RKO (cell line): ENCODE measurements at regions not wholly inside any gene's neighbourhood (a gene's known extent, or its start where the extent isn't known, plus 50 kb on each side); places are given as distances from the start of the nearest gene placed in this dataset.
"Not testable (repeated sequence)": the region's sequence is repeated elsewhere in the genome, so short reads cannot be mapped to it uniquely, and the experiment has no call there.

ENCODE experiments used
- DNase-seq: peaks from one replicate; pipeline ENCODE4 v3.0.0-alpha.2; 2016; ENCODE audit warnings: low spot score

DNA sequence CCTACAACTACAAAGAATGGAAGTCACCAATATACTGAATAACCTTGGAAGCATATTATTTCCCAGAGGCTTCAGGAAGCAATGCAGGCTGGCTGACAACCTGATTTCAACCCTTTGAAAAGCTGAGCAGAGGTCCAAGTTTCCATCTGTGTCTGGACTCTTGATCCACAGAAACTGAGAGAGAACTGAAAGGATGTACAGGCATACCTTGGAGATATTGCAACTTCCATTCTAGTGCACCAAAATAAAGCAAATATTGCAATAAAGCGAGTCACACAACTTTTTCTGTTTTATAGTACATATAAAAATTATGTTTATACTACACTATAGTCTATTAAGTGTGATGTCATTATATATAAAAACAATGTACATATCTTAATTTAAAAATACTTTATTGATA is 85.3 kb downstream of the TYW3 start:
- DNase-seq, result no peak

DNA sequence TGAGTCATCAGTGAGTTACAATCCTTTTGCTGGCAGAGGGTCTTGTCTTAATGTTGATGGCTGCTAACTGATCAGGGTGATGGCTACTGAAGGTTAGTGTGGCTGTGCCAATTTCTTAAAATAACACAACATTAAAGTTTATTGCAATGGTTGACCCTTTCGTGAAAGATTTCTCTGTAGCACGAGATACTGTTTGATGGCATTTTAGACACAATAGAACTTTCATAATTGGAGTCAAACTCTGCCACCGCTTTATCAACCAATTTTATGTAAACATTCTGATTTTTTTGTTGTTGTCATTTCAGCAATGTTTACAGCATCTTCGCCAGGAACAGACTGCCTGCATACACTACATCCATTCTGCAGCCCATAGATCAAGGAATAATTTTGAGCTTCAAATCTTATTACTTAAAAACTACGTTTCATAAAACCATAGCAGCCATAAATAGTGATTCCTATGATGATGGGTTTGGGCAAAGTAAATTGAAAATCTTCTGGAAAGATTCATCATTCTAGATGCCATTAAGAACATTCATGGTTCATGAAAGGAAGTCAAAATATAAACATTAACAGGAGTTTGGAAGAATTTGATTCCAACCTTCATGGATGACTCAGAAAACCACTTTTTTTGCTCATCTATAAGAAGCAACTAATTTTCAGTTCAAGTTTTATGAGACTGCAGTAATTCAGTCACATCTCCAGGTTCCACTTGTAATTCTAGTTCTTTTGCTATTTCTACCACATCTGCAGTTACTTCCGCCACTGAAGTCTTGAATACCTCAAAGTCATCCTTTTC is 85.9 kb downstream of the TYW3 start:
- no peak for DNase-seq

DNA sequence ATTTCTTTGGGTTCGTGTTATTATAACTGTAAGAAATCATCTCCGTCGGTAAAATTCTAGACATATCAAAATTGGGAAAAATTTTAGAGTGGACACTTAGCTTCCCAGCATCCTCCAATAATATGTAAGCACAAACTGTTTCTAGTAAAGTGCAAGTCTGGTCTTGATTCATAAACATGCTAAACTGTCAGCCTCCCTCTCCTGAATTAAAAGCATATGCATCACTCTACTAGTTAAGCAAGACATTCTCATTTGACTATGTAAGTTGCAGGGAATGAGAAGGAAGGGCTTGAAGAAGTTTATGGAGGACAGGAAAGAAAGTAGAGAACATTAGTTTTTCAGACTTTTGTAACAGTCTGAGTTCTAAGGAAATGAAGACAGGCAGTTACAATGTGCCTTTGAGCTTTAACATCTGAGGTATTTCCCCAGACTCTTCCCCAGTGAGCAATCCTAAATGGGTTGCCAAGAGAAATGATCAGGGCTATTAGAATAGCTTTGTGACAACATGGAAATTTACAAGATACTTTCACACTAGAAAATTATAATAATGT is 90.0 kb downstream of the TYW3 start:
- DNase-seq, result no peak

DNA sequence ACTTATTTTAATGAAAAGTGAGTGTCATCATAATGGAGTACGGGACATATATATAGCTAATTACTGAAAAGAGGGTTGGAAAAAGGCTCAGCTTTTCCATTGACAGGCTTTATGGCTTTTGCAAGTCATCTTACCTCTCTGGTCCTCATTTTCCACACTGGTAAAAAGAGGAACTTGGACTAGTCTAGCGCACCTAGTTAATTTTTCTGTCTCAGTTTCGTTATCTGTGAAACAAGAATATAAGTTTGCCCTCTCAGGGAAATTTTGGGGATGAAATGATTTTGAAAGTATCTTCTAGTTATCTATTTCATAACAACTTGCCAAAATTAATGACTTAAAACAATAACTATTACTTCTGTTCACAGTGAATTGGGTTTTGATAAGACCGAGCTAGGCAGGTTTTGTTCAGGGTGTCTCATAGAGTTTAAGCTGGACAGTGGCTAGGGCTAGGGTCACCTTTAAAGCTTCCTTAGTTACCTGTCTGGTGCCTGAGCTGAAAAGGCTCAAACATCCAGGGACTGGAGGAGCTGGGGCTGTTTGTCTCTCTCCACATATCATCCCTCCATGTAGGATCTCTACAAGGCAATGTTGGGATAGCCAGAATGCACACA is 91.7 kb downstream of the TYW3 start:
- no peak for DNase-seq

DNA sequence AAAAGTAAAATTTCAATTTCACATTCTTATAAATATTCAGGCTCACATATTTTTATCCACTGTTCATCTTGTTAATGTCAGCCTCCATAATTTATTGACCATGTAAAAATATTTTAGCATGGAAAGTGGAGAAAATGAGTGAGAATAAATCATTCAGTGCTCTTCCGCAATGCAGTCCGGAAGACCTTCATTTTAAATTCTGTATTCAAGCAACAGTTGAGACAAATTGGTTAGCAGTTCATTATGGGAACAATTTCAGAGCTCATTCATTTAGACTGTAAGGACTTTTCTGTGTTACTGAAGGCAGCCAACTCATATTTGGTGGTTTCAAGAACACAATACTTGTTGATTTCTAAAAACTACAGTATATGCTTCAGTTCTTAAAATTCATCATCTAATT is 97.8 kb downstream of the TYW3 start:
- DNase-seq, result no peak

DNA sequence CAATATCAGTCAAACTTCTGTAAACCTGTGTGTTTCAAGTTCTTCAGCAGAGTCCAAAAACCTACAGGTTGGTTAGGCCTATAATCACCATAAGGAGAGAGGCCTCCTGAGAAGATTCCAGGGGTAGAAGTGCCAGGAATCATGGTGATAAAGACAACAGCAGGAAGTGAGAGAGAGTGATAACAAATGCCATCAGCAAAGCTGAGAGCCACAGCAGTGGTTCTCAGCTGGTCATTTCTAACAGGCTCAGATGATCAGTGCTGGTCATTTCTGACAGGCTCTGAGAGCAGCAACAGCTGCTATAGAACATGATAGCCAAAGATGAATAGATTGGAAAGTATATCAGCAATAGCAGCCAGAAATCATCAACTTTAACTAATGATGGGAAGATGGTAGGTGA is 101.3 kb downstream of the TYW3 start:
- no peak for DNase-seq

DNA sequence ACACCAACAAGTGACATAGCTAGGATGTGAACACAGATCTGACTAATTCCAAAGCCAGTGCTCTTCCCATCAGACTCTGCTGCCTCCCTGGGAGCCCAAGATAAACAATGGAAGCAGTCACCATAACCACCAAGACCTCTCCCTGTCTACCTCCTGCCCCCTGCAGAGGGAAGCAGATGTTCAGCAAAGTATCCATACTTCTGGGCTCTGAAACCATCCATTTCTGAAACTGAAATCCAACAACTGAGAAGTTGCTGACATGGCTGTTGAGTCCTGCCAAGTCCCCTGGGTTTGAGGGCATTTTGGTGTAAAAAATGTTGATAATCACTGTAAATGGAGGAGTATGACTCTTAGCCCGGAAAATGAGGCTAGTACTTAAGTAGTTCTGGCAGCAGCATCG is 102.1 kb downstream of the TYW3 start:
- no peak for DNase-seq

DNA sequence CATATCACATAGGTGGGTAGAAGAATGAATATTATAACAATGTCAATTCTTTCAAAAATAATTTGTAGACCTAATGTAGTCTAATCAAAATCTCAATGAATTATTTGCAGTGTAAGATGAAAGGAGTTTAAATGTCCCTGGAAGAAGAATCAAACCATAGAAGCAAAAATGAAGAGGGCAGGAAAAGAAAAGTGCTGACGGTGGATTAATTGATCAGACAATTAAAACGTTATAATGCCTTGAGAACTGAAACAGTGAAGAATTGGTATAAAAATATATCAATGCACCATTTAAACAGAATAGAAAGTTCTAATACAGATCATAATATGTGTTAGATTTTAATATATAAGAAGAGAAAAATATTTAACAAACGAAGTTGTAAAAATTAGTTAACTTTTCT is 109.8 kb downstream of the TYW3 start:
- no peak for DNase-seq

DNA sequence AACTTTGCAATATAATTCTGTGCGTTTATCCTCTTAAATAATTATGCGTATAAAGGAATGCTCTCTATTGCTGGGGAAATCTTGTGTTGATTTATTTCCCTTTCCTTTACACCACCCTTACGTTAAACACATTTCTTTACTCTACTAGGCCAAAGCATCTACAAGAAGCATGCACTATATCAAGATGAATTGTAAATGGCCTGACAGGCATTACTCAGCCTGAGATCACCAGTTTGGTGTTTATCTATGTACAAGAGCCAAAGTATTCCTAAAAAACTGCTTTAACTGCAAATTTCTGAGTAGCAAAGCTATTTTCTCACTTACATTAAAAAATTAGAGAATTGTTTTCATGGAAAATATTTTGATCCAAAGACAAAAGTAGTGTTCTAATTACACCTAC is 114.8 kb downstream of the TYW3 start:
- peak; percentile 13 for DNase-seq

DNA sequence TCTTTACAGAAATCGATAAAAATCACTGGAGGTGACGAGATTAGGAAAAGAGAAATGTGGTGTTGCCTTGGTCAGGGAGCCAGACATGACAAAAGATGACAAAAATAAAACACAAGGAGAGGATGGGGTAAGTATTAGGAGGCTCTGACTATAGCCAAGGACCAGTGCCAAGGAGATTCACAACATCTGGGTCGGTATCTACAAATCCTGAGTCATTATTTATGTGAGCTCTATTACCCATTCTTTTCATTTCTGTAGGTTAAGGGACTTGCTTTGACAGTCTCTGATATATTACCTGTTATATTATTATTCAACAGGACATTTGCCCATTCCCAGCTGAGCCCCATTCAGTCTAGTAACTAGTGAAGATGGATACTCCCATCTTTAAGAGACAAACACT is 120.8 kb downstream of the TYW3 start:
- DNase-seq, result no peak

DNA sequence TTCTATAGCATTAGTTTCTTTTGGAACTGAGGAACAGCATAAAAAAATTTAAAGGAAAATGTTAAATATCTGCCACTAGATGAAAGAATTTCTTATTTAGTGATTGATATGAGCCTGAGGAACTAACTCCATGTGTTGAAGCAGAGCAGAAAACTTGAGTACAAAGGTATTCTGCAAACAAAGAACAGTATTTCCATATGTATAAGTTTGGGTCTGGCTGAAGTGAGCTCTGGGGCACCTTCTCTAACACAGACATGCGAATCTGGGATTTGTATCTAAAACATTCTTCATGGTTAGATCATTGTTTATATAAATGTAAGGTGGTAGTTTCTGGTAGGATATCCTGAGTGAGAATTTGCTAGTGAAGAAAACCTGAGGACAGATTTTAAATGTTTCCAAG is 123.2 kb downstream of the TYW3 start:
- no peak for DNase-seq

DNA sequence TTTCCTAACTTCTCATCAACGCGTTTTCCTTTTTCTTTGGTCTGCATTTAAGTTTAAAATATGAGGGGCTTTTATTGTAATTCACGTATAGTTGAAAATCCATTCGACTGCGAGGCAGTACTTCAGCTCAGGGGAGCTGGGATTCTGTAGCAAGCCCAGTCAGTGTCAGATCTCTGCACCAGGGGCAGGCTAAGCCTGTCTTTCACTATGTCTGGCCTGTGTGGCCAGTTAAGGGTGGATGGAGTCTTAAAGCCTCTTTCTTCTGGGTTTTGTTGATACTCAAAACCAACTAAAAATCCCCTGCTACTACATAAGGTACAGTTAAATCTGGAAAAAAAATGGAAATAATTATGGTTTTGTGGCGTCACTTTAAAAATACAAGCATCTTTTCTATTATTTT is 124.7 kb downstream of the TYW3 start:
- DNase-seq, result no peak

DNA sequence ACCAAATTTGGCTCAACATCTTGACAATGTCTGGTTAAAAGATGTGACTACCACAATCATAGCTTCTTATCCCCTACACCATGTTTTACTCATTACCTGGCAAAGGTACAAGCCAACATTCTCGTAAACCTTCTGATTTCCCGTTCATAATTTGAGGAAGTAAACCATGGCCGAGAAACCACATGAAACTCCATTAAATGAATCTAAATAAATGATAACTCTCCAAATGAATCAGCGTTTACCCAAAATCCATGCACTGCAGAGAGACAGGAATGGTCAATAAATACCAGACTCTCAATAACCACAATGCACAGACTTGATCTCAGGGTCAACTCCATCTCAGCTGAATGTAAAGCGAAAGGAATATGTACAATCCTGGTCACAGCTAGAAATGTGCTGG is 125.2 kb downstream of the TYW3 start:
- no peak for DNase-seq

DNA sequence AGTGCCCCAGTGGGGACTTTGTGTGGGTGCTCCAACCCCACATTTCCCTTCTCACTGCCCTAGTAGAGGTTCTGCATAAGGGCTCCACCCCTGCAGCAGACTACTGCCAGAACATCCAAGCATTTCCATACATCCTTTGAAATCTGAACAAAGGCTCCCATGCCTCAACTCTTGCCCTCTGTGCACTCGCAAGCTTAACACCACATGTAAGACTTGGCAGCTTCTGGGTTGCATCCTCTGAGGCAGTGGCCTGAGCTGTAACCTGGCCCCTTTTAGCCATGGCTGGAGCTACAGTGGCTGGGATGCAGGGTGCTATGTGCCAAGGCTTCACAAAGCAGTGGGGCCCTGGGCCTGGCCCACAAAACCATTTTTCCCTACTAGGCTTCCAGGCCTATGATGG is 128.9 kb downstream of the TYW3 start:
- no peak for DNase-seq

DNA sequence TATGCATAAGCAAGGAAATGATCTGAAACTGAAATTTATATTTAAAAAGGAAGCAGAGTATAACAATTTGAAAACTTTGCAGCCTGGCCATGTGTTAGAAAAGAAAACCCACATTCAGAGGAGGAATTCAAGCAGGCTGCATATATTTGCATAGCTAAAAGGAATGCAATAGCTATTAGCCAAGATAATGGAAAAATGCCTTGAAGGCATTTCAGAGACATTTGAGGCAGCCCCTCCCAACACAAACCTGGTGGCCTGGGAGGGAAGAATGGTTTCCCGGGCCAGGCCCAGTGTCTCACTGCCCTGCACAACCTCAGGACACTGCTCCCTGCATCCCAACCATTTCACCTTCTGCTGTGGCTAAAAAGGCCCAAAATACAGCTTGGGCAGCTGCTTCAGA is 136.8 kb downstream of the TYW3 start:
- no peak for DNase-seq

DNA sequence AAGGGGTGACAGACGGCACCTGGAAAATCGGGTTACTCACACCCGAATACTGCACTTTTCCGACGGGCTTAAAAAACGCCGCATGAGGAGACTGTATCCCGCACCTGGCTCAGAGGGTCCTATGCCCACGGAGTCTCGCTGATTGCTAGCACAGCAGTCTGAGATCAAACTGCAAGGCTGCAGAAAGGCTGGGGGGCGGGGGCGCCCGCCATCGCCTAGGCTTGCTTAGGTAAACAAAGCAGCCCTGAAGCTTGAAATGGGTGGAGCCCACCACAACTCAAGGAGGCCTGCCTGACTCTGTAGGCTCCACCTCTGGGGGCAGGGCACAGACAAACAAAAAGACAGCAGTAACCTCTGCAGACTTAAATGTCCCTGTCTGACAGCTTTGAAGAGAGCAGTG is 144.4 kb downstream of the TYW3 start:
- not testable (repeated sequence) for DNase-seq

DNA sequence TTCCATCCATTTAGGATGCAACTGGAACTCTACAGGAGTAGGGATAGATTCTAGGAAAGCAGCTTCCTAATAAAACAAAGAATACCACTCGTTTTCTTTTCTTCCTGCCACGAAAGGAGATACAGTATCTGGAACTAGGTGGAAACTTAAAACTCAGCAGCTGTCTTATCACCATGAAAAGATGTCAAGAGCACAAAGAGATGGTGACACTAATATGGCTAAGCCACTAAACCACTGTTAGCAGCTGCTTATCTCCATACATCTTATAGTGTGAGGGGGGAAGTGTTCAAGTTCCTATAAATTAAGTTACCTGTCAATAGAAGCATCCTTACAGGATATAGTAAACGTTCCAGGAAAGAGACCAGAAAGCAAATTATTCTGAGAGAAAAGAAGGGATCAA is 162.5 kb downstream of the TYW3 start:
- no peak for DNase-seq

DNA sequence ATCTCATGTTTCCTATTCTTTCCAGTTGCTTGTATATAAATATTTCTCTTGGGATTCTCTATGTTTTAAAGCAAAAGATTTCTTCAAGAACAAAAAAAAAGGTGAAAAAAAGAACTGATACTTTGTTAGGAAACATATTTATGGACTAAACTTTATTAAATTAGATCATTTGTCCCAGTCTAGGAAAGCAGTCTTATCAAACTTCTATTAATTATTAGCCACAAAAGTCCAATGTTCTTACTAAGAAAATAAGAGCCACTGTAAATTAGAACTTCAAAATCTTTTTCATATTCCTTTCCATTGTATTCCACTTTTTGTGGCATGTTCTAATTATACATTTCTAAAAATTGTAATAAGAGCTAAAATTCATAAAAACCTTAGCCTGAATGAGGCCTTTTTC is 175.2 kb downstream of the TYW3 start:
- DNase-seq, result no peak

DNA sequence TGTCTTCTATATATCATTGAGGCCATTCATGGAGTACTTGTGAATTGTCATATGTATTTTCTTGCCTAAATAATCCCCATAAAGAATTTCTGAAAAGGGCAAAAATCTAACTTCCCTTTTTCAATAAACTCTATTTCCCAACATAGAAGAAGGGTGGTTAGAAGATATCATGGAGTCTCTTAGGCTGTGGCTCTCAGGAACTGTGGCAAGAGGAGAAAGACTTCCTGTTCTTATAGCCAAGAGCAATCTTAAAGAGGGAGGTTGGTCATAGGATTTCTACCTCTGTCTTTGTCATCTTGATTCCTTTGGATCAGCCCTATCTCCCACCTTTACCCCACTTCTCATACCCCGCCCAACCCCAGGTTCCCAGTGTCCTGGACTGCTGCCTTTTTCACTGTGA is 175.8 kb downstream of the TYW3 start:
- no peak for DNase-seq

DNA sequence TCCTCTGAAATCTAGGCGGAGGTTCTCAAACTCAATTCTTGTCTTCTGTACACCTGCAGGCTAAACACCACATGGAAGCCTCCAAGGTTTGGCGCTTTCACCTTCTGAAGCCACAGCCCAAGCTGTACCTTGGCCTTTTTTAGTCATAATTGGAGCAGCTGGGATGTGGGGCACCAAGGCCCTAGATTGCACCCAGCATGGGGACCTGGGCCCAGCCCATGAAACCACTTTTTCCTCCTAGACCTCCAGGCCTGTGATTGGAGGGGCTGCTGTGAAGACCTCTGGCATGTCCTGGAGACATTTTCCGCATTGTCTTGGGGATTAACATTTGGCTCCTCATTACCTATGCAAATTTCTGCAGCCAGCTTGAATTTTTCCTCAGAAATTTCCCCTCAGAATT is 181.0 kb downstream of the TYW3 start:
- no peak for DNase-seq

DNA sequence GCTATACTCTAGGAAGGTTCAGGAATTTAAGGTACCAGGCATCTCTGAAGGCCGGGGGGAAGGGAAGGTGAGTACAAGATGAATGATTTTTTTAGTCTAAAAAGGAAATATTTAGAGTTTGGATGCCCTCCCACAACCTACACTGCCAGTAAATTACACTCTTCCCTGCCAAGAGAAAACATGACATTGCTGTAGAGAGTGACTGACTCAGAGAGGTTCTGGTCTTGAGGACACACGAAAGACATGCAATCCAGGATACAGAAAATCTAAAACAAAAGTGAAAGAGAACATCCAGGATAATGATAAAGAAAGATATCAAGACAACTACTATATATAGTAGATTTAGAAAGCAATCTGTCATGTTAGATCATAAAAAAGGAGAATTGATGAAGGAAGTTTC is 200.5 kb downstream of the TYW3 start:
- DNase-seq, result no peak

DNA sequence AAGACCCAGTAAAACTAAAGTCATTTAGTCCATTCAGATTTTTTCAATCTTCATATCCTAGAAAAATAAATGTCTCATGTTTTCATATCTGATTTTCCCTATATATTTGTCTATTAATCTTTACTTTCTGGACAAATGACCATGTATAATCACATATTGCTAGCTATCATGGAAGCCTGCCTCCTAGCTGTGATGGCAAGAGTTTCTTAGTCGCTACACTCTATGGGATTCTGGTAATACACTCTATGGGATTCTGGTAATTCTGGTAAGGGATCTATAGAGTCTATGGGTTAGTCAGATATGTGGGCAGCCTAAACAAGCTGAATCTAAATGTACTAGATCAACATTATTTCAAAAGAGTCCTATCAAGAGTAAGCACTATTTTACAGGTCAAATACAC is 198.7 kb upstream of the LHX8 start:
- DNase-seq, result no peak

DNA sequence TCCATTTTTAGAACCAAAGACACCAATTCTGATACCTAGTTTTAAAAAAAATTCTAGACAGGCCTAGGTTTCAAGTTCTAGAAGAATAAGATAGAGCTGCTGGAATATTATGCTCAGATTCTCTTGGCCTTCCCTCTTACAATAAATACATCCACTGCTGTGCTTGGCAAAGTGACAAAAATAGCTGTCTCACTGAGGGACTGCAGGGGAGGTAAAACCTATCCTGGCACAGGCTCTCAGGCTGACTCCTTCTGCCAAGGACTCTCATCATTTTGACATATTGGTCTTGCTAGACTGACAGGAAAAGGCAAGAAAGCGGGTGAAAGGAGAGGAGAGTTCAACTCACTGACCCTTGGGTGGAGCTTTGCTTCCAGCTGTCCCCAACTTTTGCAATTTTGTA is 197.0 kb upstream of the LHX8 start:
- DNase-seq, result no peak

DNA sequence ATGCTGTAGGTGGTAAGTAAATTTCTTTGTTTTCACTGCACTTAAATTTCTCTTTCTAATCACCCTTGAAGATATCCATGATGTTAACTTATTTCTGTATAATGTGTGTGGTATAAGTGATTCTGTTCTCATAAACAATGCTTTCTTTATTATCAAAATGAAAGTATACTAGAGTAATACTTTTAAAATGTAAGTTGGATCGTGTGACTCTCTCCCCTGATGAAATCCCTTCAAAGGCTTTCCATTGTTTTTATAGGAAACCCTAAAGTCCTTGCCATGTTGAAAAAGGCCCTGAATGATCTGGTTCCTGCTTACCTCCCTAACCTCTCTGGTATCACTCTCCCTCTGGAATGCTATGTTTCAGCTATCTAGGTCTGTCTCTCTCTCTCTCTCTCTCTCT is 191.1 kb upstream of the LHX8 start:
- DNase-seq, result no peak
